Gastrocnemius medialis (tissue), 4 donors: ENCODE measurements at regions not wholly inside any gene's neighbourhood (a gene's known extent, or its start where the extent isn't known, plus 50 kb on each side); places are given as distances from the start of the nearest gene placed in this dataset.

ENCODE experiments used
- POLR2A ChIP-seq, 2 donors: fragments of 450-650 bp; IDR thresholded peaks; one replicate each; pipeline ENCODE4 v1.6.1; 2017; ENCODE audit warnings: antibody characterized with exemption in 2 of 2, mild to moderate bottlenecking in 2 of 2, moderate library complexity in 2 of 2
- TF ChIP-seq, protein P1 (sequence below), 5 experiments: fragments of 450-650 bp in 3 of 5; fragments of 200-600 bp in 2 of 5; sonication (generic) in 2 of 5; IDR thresholded peaks in 4 of 5; conservative IDR thresholded peaks in 1 of 5; 1 replicate in 4 of 5; 2 replicates in 1 of 5; pipeline ENCODE4 v1.5.1; 2016 to 2019; ENCODE audit warnings: antibody characterized with exemption in 5 of 5, mild to moderate bottlenecking in 3 of 5, moderate library complexity in 3 of 5

DNA sequence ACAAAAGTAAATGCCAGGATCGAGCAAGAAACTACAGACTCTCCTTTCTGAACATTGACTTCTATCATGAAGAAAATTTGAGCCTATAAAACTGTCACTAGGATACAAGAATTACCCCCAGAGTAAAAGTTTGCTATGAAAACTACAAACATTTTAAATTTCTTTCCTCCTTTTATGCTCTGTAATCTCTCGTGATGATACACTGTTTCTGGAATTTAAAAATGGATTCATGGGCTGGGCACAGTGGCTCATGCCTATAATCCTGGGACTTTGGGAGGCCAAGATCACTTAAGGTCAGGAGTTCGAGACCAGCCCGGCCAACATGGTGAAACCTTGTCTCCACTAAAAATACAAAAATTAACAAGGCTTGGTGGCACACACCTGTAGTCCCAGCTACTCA is 181.3 kb downstream of the ZNF281 start:
- TF ChIP-seq, protein P1, sequence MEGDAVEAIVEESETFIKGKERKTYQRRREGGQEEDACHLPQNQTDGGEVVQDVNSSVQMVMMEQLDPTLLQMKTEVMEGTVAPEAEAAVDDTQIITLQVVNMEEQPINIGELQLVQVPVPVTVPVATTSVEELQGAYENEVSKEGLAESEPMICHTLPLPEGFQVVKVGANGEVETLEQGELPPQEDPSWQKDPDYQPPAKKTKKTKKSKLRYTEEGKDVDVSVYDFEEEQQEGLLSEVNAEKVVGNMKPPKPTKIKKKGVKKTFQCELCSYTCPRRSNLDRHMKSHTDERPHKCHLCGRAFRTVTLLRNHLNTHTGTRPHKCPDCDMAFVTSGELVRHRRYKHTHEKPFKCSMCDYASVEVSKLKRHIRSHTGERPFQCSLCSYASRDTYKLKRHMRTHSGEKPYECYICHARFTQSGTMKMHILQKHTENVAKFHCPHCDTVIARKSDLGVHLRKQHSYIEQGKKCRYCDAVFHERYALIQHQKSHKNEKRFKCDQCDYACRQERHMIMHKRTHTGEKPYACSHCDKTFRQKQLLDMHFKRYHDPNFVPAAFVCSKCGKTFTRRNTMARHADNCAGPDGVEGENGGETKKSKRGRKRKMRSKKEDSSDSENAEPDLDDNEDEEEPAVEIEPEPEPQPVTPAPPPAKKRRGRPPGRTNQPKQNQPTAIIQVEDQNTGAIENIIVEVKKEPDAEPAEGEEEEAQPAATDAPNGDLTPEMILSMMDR (IDR thresholded peaks at IDR 0.05 in 4 of 5, conservative IDR thresholded peaks at IDR 0.05 in 1 of 5): no peak
- no peak for TF ChIP-seq POLR2A (IDR thresholded peaks at IDR 0.05)
